Activated T-helper 1 cell treated with Interleukin-2 at 50 U/mL for 16 hours (primary cell): ENCODE measurements at regions not wholly inside any gene's neighbourhood (a gene's known extent, or its start where the extent isn't known, plus 50 kb on each side); places are given as distances from the start of the nearest gene placed in this dataset.
"Not testable (repeated sequence)": the region's sequence is repeated elsewhere in the genome, so short reads cannot be mapped to it uniquely, and the experiment has no call there.

ENCODE experiments used
- DNase-seq: peaks from one replicate; pipeline ENCODE4 v3.0.0-alpha.2; 2020; ENCODE audit warnings: low read depth

DNA sequence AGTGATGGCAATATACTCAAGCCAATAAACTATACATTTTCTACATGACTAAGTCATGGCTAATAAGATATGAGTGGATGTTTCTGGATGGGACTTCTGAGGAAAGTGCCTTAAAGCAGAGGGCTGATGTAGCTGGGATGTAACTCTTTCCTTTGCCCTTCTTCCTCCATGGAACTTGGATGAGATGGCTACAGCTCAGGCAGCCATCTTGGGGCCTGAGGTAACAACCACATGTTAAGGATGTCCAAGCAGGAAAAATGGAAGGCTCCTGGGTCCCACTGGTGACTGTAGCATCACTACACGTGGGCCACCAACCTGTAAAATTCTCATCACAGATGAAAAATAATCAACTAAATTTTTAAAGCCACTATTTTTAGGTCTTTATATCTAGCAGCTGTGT lies 54.4 kb upstream of the GRIP1 start:
- no peak for DNase-seq

DNA sequence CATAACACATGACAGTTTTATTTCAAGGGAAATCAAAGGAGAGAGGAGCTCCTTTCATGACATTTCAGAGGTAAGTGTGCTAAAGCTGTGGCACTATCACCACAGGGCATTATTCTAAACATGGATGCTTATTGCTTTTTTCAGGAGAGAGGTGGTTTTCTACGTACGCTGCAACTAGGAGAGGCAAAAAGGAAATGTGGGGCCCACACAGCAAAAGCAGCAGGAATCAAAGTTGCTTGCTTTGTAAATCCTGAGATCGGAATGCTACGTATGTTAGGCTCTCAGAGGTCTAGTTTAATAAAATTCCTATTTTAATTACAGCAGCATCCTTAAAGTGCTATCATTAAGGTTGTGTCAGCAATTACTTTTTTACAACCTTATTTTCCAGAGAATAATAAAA lies 55.0 kb upstream of the GRIP1 start:
- no peak for DNase-seq

DNA sequence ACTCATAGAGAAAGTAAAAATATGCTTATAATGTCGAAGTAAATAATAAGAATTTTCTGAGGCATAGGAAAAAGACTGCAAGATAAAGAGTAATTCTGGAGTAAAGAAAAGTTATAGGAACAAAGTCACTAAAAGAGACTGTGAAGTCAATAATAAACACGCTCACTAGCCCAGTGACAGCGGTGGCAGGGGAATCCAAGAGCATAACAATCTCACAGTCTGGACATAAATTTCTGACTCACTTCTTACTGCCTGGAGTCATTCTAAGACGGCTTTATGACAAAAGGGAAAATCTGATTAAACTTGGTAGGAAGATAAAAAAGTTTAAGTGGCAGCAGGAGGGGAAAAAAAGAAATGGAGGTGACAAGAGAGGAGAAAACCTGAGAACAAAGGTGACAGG lies 56.4 kb upstream of the GRIP1 start:
- DNase-seq, result no peak

DNA sequence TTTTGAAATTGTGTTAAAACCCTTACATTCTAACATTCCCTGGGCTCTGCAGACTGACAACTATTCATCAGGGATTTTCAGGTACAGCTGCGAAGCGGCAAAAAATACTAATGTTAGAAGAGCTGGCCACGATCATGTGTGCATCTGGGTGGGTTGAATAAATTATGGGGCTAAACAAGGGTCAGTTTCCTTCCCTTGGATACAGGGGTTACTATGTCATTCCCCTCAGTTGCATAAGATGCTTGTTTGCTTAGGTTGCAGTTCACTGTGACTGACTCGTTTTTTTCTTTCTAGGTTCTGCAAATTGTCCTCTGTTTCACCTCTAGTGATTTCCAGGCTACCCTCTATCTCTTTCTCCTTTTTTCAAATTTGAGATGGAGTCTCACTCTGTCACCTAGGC lies 58.1 kb upstream of the GRIP1 start:
- DNase-seq, result no peak

DNA sequence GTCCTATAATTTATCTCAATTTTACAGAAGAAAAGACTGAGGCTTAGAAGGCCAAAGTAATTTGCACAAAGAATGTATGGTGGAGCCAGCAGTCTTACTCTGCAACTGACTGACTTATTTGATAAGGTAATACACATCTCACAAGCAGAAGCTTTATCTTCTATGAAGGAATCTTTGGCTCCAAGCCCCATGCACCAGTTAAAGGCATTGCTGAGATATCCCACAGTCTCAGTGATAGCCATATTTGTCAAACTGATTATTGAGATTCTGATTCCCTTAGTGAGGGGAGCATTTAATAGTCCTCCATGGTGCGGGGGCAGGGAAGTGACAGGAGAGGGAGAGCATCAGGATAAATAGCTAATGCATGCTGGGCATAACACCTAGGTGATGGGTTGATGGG lies 60.4 kb upstream of the GRIP1 start:
- DNase-seq, result no peak

DNA sequence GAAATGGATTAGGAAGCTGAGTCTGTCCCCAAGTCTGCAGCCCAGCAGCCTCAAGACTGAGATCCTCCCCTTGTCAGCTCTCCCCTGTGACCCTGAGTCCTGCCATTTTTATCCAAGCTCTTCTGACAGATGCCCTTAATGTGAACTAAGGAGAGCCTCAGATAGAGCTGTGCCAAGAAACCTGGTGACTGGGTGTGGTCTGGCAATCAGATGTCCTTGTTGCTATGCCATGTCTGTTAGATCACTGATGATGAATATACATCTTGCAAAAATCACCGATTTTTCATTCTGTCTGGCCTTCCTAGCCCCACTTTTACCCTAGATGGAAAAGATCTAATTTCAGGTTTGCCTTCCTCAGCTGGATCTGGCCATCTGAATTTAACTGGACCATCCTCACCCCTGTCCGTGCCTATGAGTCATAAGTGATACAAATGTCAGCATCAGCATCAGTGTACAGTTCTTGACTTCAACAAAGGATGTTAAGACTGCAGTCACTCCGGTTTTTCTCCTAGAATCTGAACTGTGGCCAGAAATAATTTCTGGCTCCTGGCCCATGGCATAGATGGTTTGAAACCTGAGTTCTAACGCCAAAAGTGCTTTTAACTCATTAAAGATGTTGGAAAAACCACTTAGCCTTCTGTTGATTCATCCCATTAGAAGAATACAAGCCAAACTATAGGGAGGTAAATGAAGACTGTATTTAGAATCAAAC lies 61.2 kb upstream of the GRIP1 start:
- DNase-seq, result no peak

DNA sequence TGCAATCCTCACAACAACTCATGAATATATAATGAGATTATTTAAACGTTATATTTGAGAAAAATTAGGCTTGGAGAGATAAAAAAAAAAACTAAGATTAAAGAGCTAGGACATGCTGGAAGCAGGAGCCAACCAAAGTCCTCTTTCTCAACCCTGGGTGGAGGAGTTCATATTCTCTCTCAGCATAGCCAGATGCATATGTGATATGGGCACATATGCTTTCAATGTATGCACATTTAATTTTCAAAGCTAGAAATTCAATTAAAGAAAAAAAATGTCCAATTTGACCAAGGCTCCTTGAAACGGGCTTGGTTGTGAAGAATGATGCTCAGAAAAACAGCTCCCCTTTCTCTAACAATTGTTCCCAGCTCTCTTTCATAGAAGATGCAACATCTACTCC lies 61.9 kb upstream of the GRIP1 start:
- no peak for DNase-seq

DNA sequence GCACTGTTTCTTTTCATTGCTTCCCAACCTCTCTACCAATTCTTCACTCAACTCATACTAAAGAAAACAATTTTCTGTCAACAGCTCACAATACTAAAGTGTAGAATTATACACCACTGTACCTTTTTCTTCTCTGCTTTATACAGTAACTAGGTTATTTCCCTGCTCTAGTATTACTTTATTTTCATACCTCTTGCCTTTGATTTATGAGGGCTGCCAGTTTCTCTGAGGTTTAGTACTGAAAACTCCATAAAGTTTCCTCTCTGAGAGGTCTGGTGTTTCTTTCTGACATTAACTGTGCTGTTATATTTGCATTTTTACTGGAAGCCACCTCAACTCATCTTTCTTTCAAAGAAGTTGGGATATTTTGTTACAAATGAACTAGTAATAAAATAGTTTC lies 63.0 kb upstream of the GRIP1 start:
- DNase-seq, result no peak

DNA sequence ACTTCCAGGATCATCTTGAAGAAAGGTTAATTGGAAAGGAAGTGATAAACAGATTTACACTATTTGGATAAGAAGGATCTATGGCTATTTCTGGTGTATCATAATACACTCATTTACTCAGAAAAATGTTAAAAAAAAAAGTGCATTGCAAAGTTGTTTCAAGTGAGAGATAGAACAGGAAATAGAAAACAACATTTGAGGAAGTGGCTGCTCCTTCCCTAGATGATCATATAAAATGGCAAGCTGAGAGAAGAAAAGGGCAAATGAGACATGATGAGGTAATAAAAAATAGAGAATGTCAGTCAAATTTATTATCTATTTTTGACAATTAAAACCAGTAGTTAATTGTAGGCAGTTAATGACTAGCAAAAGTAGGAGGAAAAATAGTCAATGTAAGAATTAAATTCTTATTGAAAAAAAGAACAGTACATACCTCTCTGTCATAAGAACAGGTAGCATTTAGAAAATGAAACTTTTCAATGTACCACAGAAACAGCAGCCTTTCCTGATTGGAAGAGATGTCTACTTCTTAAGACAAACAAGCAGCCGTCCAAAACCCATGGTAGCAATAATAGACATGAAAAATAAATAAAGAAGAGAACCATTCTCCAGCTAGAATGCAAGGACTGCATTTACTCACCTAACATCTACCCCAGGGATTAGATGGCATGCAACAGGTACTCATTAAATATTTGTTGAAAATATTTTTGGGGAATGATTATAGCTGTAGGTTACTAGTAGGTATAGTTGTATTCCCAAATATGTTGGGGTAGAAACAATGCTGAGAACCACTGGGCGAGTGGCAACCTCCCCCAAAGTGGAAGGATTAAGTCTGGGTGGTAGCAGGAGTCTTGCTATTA lies 63.9 kb upstream of the GRIP1 start:
- no peak for DNase-seq

DNA sequence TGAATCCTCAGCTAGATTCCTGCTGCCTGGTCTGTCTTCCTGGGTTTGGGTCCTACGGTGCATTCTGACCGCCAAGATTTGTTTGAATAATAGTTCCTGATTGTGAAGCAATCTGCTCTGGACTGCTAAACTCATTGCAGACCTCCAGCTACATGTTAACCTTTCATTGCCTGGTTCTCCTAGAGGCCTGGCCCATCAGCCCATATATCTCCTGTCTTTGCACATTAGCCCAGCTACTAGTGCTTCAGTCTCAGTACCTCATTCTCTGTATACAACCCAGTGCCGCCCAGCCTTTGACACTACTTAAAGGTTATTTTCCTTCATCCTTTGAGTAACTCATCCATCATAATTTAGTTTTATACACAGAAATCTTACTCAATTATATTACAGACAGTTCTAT lies 65.6 kb upstream of the GRIP1 start:
- no peak for DNase-seq

DNA sequence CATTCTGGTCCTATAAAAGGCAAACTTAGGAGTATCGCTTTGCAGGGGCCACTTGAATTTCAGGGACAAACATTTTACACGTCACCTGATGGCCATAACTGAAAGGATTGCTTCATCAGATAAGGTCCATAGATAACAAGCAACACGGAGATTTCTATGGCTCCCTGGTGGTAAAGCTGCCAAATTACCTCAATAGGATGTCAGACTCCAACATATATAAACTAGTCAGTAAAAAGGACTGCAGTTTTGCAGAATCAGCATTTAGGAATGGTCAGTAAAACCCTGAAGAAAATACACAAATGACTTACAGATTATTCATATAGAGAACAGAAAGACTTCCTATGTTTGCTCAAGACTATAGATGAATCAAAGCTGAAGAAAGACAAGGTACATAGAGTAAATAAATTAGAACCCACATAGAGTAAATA lies 66.1 kb upstream of the GRIP1 start:
- no peak for DNase-seq

DNA sequence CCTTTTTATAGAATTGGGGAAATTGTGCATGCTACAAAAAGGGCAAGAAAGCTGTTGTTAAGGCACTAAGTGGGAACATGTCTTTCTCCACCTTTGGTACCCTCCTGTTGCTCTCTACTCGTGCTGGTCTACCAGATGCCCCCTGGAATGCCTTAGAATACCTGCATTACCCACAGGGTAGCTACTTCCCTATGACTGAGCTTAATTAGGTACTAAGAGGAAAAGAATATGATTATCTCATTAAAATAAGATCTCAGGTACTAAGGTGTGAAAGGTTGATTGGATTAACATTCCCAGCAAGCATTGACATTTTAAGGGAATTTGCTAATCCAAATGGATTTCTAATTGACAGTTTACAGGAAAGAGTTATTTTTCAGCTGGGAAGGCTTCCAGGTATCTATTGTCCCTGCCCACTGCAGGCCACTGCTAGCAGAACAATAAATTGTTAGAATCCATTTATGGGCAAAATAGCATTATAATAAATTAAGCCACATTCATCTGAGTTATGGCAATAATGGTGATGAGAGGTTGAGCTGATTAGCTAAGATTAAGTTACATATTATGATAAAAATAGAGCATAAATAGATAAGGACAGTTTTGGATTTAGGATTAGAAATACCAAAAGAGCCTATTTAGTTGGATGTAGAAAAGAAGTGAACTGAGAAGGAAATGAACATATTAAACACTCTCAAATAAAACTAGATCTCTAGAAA lies 67.8 kb upstream of the GRIP1 start:
- DNase-seq, result no peak

DNA sequence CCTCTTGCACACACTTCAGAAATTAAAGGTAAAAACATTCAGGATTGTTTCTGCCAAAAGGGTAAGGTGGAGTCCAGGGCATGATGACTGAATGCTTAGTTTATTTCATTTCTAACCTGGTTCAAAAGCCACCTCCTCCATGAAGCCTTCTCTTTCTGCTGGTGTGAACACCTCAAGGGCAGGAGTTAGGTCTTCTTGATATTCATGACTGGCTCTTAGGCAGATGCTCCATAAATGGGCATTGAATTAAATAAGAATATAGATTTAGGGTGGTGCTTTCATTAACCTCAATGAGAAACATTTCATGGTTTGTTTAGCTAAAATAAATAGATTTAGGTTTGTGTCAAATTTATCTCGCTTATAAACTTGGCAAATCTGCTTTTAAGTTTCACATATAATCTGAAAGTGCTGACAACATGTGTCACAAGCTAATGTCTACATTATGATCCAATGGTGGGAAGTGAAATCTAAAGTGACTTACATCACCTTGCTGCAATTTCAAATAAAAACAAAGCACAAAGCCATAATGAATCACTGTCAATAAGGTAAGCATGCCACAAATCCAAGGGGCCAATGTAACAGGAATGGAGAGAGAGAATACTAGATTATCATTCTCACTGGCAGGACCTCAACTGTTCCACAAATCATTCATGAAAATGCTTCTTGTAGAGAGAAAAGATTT lies 72.7 kb upstream of the GRIP1 start:
- DNase-seq, result no peak

DNA sequence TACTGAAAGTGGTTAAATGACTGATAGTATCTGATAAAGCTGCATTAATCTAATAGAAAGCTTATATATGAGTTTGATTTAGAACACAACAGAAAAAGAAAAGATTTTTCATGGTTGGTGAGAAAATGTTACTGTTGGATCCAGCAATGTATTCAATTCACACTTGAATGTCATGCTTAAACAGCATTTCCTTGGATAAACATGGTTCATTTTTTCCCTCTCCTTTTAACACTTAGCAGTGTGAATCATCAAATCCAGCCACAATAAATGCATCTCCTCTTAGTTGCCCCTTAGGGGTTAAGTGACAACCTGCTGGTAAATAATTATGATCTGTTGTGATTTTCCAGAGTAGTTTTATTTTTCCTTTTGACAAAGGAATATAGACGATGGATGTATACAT lies 74.9 kb upstream of the GRIP1 start:
- no peak for DNase-seq

DNA sequence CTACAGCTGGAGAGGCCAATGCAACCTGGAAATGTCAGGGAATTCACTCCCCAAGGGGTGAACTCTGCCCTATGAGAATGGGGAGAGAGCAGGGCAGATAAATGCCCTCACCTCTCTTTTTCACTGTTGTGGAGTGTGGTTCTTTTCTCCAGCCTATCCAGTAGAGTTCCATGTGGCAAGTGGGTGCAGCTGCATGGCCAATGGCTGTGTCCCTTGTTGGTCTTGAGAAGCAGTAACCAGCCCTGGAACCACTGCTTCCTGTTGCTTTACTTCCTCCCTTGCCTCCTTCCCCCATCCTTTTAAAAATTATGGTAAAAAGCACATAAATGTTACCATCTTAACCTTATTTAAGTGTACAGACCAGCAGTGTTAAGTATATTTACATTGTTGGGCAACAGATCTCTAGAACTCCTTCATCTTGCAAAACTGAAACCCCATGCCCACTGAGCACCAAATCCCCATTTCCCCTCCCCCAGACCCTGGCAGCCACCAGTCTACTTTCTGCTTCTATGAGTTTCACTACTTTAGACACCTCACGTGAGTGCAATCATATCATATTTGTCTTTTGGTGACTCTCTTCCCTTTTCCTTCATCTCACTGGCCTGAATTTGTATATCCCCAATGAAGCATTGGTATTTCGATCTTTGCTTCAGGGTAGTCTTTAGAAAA lies 77.0 kb upstream of the GRIP1 start:
- no peak for DNase-seq

DNA sequence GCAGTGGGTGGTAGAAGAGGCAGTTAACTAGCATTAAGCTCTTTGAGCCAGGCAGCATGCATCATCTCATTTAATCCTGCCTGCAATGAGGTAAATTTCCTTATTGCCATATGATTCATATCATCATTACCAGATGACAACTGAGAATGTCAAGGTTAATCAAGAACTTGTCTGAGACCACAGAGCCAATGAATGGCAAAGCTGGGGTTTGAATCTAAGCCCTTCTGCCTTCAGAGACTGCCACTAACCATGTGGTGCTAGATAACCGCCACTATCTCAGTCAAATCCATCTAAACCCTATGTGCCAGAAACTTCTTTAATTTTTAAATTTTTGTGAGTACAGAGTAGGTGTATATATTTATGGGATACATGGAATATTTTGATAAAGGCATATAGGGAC lies 77.8 kb upstream of the GRIP1 start:
- no peak for DNase-seq

DNA sequence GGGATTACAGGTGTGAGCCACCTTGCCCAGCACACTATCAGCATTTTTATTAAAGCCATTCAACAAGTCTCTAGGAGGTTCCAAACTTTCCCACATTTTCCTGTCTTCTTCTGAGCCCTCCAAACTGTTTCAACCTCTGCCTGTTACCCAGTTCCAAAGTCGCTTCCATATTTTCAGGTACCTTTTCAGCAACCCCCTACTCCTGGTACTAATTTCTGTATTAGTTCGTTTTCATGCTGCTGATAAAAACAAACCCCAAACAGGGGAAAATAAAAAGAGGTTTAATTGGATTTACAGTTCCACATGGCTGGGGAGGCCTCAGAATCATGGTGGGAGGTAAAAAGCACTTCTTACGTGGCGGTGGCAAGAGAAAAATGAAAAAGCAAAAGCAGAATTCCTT lies 81.2 kb upstream of the GRIP1 start:
- not testable (repeated sequence) for DNase-seq

DNA sequence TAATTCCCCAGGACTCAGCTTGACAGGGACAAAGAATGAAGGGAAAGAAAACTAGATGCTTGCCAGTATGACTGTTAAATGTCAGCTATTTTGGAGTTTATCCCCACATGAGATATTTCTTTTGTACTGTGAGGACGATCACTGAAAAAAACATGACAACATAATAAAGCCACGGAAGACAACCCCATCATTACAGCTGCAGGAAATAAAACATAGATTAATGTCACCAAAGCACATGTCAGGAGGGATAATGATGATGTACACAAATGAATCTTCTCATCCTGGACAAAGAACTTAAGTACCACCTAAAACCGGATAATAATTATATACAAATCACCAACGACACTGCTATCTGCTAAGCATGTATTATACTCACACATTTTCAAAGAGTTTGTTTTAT lies 84.6 kb upstream of the GRIP1 start:
- no peak for DNase-seq

DNA sequence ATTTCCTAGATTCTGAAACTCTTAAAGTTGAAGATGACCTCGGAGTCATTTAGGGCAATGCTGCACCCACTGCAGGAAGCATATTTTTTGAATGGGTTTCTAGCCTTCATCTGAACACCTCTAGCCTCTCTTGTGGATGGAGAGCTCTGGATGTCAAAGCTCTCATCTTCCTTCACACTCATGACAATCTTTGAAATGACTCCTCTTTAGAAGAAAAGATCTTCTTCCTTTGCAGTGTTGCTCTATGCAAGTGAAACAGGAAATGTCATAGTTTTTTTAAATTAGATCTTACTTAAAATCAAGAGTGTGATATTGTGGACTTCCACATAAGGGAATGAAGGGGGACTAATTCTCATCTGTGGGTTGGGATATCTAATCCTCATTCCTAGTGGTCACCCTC lies 86.3 kb upstream of the GRIP1 start:
- DNase-seq, result no peak

DNA sequence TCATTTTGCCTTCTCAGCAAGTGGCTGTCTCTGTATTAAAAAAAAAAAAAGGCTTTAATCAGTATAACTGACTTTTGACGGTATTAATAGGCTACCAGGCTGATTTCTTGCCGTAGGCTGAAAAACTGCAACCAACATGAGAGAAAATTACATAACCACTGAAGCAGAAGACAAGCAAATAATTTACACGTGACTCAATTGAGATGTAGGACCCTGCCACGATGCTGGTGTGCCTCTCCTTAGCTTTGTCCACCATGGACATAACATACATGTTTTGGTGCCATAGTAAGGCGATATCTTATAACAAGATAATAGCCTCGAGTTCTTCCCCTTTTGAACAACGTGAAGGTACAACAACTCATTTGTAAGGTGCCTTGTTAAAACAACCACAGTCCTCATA lies 88.7 kb upstream of the GRIP1 start:
- DNase-seq, result no peak

DNA sequence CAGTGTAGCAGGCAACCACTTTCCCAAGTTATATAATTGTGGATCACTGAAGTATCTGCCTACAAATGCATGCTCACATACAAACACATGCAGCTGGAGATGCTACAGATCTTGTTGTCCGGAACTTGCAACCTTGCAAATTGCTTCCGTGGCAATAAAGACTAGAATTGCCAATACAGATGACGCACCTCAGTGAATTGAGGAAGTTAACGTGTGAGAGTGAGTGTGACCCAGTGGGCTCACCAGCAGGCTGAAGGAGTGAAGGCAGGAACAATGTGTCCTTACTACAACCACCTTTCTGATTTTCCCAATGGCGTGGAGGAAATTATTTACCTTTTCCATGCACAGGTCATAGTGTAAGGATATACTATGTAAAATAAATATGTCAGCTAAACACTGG lies 89.4 kb upstream of the GRIP1 start:
- no peak for DNase-seq

DNA sequence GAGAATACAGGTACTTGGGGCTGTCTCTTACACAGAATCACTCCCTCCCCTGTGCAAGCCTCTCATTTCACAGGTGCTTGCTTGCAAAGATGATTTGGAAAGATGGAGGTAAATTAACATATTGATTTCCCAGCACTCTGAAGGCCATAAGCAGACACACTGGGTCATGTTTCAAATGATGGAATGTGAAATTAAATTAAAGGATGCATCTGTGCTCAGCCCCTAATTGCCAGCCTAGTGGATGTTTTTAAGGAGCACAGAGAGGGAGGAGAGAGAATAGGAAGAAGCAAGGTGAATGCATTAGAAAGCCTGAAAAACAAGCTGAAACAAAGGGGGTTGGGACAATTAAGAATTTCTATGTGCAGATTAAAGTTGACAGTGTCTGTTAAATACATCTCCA lies 96.1 kb upstream of the GRIP1 start:
- DNase-seq, result no peak
